Psoas muscle (tissue), 7 donors: ENCODE measurements at regions not wholly inside any gene's neighbourhood (a gene's known extent, or its start where the extent isn't known, plus 50 kb on each side); places are given as distances from the start of the nearest gene placed in this dataset.
"Not testable (repeated sequence)": the region's sequence is repeated elsewhere in the genome, so short reads cannot be mapped to it uniquely, and the experiment has no call there.

ENCODE experiments used
- ATAC-seq, 4 donors: fragments of 200-7000 bp; cut with Tn5 transposase; one replicate each; pipeline ENCODE4 v1.9.1; 2020; ENCODE audit warnings: moderate library complexity in 3 of 4, mild to moderate bottlenecking in 2 of 4
- DNase-seq, 2 donors: peaks; one replicate each; pipeline ENCODE4 v3.0.0-alpha.2; 2020
- H3K27ac ChIP-seq: fragments of 200-600 bp; one replicate; pipeline ENCODE4 v1.8.0; 2022
- H3K27me3 ChIP-seq, 3 donors: fragments of 200-600 bp in 1 of 3; one replicate each; pipeline versions ENCODE4 v1.6.1 to v1.8.0; 2013 to 2022; ENCODE audit warnings: low read length in 2 of 3, mild to moderate bottlenecking in 2 of 3, moderate library complexity in 1 of 3; ENCODE audit not compliant: insufficient read depth in 3 of 3
- H3K36me3 ChIP-seq, 2 donors: fragments of 200-600 bp in 1 of 2; one replicate each; pipeline versions ENCODE4 v1.6.1 to v1.8.0; 2013 to 2022; ENCODE audit warnings: low read depth in 1 of 2, mild to moderate bottlenecking in 1 of 2, moderate library complexity in 1 of 2; ENCODE audit not compliant: insufficient read depth in 1 of 2
- H3K4me1 ChIP-seq: fragments of 200-600 bp; one replicate; pipeline ENCODE4 v1.8.0; 2022
- H3K4me3 ChIP-seq: fragments of 200-600 bp; one replicate; pipeline ENCODE4 v1.8.0; 2022; ENCODE audit warnings: mild to moderate bottlenecking
- H3K9me3 ChIP-seq: fragments of 200-600 bp; one replicate; pipeline ENCODE4 v1.8.0; 2022
- CTCF ChIP-seq: fragments of 200-600 bp; IDR thresholded peaks from one replicate; pipeline ENCODE4 v1.8.0; 2022; ENCODE audit warnings: antibody characterized with exemption
- WGBS, 3 donors: extraction: QIAGEN DNeasy Blood & Tissue Kit; methylation state at CpG; one replicate each; pipeline versions ENCODE4 v1.1.6 to v1.1.7; 2013; 5-methylcytosine and 5-hydroxymethylcytosine counted together
- intact Hi-C, 2 donors: fragments of 100-400 bp; cut with DNase I; formaldehyde crosslinking; loops; one replicate each; pipeline versions ENCODE4 v1.11.0 to v1.14.2; 2022
- donor health status: healthy with polysubstance abuse.
- donor health status: DM: no; HTN: no; CAD: no; lungs with moderate emphysema.
- donor health status: Bipolar disorder and iron deficiency.
- donor health status: healthy.
- donor health status: DM: yes; HTN: yes; CAD: no.
- donor health status: DM: no; HTN: no; CAD: no.
- donor health status: DM: yes; HTN: yes; CAD: no.

DNA sequence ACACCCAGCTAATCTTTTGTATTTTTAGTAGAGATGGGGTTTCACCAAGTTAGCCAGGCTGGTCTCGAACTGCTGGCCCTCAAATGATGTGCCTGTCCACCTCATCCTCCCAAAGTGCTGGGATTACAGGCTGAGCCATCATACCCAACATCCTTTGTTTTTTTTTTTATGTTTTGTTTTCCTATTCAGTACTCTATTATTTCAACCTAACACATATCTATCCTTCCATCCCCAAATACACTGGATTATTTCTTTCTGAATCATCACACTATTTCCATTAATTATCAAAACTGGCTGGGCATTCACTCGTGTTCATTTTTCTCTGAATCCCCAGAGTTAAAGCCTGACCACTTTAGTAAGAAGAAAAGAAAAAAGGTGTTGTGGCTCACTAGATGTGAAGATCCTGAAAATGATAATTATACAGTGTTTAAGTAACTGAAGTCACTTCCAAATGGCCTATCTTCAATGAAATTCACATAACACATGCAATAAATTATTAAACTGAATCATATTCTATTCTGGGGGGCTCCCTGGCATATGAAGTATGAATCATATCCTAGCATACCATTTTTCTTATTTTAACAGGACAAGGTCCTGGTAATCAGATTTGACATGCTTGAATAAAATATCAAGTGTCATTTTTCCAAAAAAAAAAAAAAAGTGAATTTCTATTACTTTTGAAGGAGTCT is 1754.2 kb downstream of the BRINP3 start:
- no peaks in the 10 kb centered on the region for H3K27me3 ChIP-seq
- no peak for TF ChIP-seq CTCF
- H3K4me3 ChIP-seq: no peak overlapping the region
- H3K36me3 ChIP-seq: no peaks in the 10 kb centered on the region
- intact Hi-C loops: no loop called here
- H3K27ac ChIP-seq: no peak overlapping the region
- WGBS, 3 donors: 62 to 64% (median 64%) methylated on average over 2 of the region's 2 CpGs
- H3K9me3 ChIP-seq: no peaks in the 10 kb centered on the region
- no peak for ATAC-seq
- DNase-seq: no peak
- H3K4me1 ChIP-seq: no peaks in the 10 kb centered on the region

GRCh38 chr1:188729039-188729438 is 1748.6 kb downstream of the BRINP3 start:
- Histone ChIP-seq H3K9me3 (no peaks in the 10 kb centered on the region), H3K36me3 (no peaks in the 10 kb centered on the region), H3K27me3 (no peaks in the 10 kb centered on the region), H3K4me1 (no peaks in the 10 kb centered on the region), H3K4me3 (no peak overlapping the region), H3K27ac (no peak overlapping the region)
- ATAC-seq (no peak), DNase-seq (no peak)
- no peak for TF ChIP-seq CTCF
- intact Hi-C loops: no loop called here

DNA sequence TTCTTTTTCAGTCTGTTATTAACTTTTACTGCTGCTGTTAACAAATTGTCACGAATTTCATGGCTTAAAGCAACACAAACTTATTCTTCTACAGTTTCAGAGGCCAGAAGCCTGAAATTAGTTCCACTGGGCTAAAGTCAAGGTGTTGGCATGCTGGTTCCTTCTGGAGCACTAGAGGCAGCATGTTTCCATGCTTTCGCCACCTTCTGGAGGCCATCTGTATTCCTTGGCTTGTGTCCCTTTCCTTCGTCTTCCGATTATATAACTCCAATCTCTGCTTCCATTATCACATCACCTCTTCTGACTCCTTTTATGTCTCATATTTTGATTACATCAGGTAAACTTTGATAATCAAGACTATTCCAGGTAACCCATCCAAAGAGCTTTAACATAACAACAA is 1742.1 kb downstream of the BRINP3 start:
- Histone ChIP-seq H3K27me3 (no peaks in the 10 kb centered on the region), H3K4me1 (no peaks in the 10 kb centered on the region), H3K36me3 (no peaks in the 10 kb centered on the region), H3K9me3 (no peaks in the 10 kb centered on the region), H3K4me3 (no peak overlapping the region), H3K27ac (no peak overlapping the region)
- ATAC-seq (no peak), DNase-seq (no peak)
- WGBS, 3 donors: 57 to 64% (median 61%) methylated on average over 4 of the region's 4 CpGs
- intact Hi-C loops: no loop called here
- TF ChIP-seq CTCF: no peak

DNA sequence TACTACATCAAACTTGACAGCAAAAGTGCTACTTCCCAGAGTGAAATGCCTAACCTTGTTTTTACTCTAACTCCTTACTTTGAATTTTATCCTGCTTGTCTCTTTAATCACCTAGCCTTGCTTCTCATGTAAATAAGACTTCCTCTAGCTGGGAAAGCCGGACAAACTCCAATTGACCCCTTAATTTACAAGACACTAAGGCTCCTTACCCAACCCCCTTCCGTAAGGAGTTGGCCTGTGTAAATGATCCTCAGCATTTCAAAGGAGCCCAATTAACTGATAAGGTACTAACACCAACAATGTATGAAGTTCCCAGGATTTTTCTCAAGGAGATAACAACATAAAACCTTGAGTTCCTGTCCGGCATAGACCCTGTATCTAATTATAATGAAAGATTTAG is 1728.4 kb downstream of the BRINP3 start:
- intact Hi-C loops, H3K27me3 ChIP-seq, H3K9me3 ChIP-seq, H3K27ac ChIP-seq, H3K4me3 ChIP-seq, ATAC-seq, H3K4me1 ChIP-seq, DNase-seq, H3K36me3 ChIP-seq: not testable (repeated sequence)
- 48 to 50% (median 49%) methylated on average over 3 of the region's 3 CpGs for WGBS, 3 donors

- intact Hi-C loops, H3K36me3 ChIP-seq, H3K4me3 ChIP-seq, DNase-seq, H3K27me3 ChIP-seq, H3K9me3 ChIP-seq, H3K27ac ChIP-seq, ATAC-seq, H3K4me1 ChIP-seq: not testable (repeated sequence)
- 56 to 75% (median 71%) methylated on average over 2 to 3 of the region's 3 CpGs for WGBS, 3 donors
Measured at GRCh38 chr1:188752027-188752426, 1725.6 kb downstream of the BRINP3 start.

DNA sequence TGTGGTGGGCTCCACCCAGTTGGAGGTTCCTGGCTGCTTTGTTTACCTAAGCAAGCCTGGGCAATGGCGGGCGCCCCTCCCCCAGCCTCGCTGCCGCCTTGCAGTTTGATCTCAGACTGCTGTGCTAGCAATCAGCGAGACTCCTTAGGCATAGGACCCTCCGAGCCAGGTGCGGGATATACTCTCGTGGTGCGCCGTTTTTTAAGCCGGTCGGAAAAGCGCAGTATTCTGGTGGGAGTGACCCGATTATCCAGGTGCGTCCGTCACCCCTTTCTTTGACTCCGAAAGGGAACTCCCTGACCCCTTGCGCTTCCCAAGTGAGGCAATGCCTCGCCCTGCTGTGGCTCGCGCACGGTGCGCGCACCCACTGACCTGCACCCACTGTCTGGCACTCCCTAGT is 1719.9 kb downstream of the BRINP3 start:
- 88 to 90% (median 89%) methylated on average over 20 to 24 of the region's 24 CpGs for WGBS, 3 donors
- H3K36me3 ChIP-seq, H3K4me3 ChIP-seq, intact Hi-C loops, DNase-seq, H3K27me3 ChIP-seq, ATAC-seq, H3K27ac ChIP-seq, H3K9me3 ChIP-seq, H3K4me1 ChIP-seq: not testable (repeated sequence)
